Renal cortex interstitium (tissue), 11 donors: ENCODE measurements at regions not wholly inside any gene's neighbourhood (a gene's known extent, or its start where the extent isn't known, plus 50 kb on each side); places are given as distances from the start of the nearest gene placed in this dataset.

ENCODE experiments used
- DNase-seq, 11 donors: peaks; one replicate each; pipeline ENCODE4 v3.0.0-alpha.2; 2013; ENCODE audit warnings: low read depth in 9 of 11, low spot score in 4 of 11; ENCODE audit errors: extremely low read depth in 1 of 11

DNA sequence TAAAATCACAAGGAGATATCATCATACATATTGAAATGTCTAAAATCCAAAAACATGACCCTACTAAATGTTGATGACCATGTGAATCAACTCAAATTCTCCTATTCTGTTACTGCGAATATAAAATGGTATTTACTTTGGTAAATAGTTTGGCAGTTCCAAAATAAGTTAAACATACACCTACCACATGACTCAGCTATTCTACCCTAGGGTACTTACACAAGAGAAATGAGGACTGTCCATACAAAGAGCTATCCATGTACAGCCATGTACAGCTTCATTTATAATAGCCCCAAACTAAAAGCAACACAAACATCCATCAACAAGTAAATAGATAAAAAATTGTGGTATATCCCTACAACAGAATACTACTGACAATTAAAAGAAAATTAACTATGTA lies 346.1 kb upstream of the TENM4 start:
- DNase-seq: no peak

DNA sequence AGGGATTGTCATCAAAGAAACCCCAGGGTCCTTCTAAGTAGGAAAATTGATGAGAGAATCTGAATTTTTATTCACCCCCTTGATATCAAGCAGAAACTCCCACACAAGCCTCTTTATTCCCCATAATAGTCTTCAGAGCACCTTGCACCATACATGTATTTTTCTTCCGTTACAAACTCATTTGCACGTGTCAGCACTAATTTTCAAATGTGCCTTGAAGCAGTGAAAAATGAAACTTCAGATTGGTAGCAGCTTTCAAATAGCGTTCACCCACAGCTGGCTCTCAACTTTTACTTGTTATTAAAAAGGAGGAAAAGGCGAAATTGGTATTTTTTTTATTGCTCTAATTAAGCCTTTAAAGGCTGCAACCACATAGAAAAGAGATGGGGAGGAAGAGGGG lies 343.0 kb upstream of the TENM4 start:
- no peak for DNase-seq

DNA sequence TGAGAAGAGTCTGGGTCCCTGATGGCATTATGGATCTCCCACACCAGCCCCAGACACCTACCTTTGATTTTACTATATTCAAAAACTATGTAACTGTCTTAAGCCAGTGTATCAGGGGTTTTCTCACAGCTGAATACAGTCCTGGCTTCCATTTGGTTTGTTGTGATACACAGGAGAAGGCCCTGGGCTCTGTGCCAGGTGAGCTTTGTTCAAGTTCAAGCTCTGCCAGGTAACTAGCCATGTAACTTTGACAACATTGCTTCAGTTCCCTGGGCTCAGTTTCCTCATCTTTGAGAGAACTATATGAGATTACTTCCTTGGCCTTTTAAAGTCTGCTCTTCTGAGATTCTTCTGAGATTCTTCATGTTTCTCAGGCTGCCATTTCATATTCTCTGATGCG lies 327.5 kb upstream of the TENM4 start:
- DNase-seq: no peak

DNA sequence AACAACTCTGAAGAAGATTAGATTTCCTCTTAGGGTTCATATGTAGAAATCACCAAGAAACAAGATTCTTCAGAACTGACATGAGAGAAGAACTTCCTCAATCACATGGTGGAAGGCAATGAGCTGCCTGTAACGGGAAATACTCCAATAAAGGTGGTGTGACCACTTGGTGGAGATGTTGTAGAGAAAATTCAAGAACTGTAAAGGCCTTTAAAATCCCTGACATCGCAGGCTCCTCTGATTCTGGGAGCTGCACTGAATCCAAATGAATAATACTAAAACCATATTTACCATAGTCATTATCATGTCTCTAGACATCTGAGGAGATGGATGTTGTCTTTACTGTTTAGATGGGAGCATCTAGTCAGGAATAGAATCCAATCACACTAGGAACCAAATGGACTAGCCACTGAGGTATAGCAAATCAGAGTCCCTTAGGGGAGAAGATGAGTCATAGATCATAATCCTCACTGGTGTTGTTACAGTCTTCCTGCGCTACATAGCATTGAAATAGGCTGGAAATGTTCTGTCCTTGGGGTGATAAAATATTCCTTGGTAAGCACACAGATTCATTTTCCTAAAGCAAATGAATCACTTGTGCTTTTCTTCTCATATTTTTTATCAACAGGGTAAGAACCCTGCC lies 321.6 kb upstream of the TENM4 start:
- DNase-seq: peak in 8 of 11 donors; percentile 10 to 29 (median 20)

DNA sequence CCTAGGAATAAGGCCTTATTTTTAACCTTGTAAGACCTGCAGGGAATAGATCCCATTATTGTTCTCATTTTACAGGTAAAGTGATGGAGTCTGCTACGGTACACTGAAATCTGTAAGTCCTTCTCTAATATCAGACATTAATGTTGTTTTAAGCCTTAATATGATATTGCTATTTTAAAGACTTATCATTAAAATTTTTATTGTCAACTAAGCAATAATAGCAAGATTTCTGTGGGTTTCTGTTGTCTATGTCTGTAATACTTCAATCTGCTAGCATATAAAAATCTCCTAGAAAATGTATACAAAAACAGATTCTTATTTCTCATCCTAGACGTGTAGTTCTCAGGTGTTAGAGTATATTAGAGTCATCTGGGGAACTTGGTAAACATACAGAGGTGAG lies 317.5 kb upstream of the TENM4 start:
- DNase-seq: no peak

DNA sequence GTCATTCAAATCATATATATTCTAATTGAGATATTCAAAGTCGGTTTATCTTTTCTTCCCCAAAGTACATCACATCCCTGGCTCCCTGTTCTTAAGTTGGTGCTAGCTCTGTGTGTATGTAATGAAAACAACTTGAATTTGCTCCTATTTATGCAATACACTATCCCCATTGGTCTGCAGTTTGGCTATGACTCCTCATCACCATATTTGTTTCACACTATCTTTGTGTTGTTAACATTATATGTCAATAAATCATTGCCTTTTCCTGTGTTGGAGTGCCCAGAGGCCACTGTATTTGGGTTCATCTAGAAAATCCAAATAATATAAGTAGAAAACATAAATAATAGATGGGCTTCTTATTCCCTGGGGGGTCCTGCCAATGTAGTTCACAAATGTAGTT lies 306.6 kb upstream of the TENM4 start:
- DNase-seq: no peak

DNA sequence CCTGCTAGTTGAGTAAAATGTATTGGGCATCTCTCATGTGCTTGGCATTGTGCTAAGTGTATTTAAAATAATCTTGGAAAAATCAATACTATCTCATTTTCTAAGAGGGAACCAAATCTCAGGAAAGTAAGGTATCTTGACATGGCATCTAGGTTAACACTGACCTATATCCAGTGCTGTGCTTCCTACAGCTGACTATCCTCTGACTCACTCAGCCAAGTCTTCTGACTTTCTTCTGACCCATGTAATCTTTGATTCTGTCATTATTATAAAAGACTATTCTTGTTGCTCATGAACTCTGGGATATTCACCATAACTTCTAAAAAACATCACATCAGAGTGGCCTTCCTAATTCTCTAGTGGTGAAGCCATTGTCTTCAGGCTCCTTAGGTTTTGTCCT lies 304.1 kb upstream of the TENM4 start:
- DNase-seq: no peak

DNA sequence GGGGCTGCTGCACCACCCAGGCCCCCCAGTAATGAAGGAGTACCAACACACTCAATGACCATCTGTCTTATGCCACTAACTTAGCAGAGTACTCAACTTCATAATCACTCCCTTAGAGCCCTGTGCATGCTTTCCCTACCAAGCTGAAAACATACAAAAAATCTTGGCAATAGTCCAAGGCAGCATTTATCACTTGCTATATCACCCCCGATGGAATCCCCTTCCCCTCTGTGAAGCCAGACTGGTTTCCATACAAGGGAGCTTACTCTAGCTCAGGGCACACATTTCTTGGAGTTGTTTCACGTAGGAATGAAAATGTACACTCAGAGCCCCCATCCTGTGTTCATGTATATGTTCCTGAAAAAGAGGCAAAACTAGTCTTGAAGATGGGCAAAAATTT lies 301.3 kb upstream of the TENM4 start:
- DNase-seq: peak in 2 of 11 donors; percentile 4 to 8

DNA sequence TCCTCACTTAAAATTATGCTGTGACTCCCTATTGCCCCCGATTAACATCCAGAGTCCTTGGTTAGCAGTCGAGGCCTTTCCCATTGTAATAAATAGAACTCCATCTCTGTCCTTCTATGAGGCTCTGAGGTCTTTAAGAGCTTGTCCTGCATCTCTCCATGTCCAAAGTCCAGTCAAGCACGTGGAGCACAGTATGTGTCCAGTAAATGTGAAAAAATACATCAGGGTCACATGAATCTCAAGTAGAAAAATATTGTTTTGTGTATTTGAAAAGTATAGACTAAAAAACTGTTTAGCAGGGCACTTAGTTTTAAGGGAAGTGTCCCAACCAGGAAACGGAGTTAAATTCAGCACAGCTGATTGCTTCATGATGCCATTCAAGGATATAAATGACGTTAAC lies 298.8 kb upstream of the TENM4 start:
- no peak for DNase-seq

DNA sequence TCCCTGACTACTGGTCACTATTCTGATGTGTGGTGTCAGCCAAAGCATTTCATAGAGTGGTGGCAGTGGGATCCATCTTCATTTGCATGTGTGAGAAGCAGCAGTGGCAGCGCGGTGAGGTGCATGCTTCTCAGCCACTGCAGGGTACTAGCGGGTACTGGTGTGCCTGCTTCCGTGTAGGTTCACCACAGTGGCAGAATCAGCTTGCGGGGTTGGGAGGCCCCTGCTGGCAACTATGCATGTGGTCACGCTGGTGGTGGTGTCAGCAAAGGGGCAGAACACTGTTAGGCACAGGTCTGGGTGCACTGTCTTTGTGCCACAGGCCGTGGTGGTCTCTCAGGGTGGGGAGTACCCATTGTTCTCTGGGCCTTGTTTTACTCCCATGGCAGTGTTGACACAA lies 286.4 kb upstream of the TENM4 start:
- no peak for DNase-seq

DNA sequence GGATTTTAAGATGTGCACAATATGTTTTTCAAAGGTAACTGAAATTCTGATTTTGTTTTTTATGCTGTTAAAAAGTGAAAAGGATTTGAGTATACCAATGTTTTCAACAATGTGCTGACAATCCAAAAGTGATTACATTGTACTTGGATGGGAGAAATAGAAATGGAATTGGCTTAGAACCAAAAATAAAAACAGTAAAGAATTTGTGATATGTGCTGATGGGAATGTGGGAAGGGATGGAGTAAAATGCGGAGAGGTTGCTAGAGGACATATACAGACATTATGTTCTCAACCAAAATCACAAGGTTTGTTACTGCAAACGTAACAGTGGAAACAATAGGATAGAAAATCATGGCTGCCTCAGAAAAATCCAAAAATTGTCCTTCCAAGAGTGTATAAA lies 279.3 kb upstream of the TENM4 start:
- no peak for DNase-seq

DNA sequence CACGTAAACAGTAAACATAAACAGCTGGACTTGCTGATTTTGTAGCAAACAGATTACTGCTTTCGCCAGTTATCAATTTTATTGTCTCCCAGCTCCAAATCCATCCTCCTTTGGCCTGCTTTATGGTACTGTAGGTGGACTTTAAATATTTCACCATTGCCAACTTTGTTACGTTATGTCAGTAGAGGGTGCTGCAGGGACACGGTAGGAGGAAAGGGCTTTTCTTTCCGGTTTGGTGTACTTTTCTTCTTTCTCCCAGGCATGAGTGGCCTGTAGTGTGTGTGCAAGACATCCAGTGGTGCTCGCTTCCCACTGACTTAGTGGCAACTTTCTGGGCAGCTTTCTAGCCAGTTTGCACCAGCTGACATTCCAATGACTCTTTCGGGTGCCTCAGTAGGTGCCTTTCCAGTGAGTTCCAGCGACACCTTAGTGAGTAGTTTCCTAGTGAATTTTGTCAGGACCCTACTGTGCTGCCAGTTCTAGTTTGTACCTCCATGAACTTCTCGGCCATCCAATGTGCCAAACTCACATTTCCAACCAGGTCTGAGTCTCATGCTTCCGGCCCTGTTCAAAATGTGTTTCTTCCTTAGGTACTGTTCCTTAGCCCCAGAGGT lies 267.6 kb upstream of the TENM4 start:
- DNase-seq: peak in 2 of 11 donors; percentile 3 to 7

DNA sequence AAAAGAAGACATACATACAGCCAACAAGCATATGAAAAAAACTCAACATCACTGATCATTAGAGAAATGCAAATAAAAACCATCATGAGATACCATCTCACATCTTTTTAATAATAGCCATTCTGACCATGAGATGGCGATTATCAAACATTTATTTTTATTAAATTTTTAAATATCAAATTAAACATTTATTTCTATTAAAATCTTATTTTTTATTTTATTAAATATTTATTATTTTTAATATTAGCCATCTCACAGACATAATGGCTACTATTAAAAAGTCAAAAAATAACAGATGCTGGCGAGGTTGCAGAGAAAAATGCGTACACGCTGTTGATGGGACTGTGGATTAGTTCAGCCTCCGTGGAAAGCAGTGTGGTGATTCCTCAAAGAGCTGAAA lies 264.8 kb upstream of the TENM4 start:
- DNase-seq: no peak

DNA sequence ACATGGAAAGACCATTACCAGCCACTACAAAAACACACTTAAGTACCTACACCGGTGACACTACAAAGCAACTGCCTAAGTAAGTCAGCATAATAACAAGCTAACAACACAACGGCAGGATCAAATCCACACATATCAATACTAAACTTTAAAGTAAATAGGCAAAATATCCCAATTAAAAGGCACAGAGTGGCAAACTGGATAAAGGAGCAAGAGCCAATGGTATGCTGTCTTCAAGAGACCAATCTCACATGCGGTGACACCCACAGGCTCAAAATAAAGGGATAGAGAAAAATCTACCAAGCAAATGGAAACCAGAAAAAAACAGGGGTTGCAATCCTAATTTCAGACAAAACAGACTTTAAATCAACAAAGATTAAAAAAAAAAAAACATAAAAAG lies 261.5 kb upstream of the TENM4 start:
- no peak for DNase-seq

DNA sequence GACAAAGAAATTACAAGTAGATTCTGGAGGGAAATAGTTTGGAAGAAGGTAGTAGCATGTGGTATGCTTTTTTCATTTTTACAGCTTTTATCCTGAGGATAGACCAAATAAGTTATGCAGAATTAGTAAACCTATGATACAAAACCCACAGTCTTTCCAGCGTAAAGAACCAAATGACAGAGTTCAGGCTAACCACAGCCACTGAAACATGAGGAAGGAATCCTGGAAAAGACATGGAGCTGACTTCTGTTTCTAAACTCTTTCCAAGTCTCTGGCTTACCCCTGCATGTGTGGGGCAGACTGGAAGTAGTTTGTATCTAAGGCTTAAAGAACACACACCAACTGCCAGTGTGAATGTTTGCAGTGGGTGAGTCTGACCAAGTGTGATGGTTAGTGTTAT lies 258.4 kb upstream of the TENM4 start:
- DNase-seq: no peak

DNA sequence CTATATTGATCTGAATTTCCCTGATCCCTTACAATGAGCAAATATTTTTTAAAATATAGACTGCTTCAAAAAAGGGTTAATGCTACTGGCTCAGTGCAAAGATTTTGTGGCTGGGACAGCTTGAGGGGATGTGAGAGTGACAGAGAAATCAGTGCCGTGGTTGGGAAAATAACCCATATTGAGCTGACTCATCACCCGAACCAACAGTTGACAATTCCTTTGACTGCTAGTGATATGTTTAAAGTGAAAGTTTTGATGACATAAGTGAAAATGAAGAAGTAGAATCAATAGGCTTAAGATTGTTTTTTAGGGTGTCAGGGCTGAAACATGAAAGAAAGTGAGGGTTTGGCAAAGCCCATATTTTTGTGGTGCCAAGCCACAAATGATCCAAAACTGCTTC lies 257.1 kb upstream of the TENM4 start:
- no peak for DNase-seq

DNA sequence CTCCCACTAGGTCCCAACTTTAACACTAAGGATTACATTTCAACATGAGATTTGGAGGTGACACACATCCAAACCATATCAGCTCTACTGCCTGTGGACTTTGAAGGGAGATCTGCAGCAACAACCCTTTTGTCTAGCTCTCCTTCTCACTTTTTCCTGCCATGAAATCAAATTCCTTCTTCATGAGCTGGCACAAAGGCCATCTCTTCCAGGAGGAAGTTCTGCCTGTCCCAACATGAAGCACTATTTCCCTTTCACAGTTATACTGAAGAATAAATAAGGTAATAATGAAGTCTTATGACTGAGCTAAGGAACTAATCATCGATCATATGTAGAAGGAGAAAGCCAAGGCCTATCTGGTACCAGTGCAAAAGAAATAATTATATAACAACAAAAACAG lies 253.5 kb upstream of the TENM4 start:
- DNase-seq: no peak

DNA sequence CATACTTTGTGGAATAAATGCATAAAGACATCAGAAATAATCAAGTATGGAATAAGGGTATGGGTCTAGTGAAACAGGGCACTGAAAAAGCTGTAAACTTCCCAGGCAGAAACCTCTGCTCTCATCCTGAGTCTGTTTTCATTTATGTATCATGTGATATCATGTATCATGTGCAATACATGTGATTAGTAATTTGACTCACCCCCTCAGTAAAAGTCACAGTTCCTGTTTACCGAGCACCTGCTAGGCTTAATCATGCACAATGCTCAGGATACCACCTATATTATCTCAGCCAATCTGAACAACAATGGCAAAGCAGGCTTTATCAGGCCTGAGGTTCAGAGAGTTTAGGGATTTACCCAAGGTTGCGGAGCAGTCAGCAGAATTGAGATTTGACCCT lies 250.6 kb upstream of the TENM4 start:
- no peak for DNase-seq

DNA sequence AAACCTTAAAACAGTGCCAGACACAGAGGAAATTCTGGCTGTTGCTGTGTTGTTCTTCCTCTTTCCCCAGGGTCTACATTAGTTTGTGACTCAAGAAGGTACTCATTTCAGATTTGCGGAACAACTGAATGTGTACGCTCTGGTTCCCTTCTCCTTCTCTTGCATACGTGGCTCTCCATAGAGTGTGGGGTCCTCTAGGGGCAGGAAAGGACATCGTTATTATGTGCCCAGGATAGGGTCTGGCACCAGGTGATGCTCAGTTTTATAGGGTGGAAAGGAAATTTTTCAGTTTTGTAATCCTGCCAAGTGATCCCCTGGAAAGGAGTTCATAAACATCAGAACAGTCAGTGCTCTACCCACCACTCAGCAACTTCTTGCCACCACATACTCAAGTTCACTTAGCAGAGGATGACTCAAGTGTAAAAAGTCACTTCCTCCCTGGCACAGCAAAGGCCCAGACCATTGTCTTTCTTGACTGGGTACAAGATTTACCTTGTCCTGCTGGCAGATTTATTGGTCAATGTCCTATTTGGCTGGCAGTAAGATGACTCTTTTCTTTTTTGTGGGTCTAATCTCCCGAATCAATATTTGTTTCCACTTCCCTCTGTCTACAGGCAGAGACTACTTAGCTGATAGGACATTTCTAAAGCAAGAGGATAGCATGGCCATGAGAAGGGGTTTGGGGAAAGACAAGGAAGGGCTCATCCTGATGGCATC lies 246.0 kb upstream of the TENM4 start:
- no peak for DNase-seq

DNA sequence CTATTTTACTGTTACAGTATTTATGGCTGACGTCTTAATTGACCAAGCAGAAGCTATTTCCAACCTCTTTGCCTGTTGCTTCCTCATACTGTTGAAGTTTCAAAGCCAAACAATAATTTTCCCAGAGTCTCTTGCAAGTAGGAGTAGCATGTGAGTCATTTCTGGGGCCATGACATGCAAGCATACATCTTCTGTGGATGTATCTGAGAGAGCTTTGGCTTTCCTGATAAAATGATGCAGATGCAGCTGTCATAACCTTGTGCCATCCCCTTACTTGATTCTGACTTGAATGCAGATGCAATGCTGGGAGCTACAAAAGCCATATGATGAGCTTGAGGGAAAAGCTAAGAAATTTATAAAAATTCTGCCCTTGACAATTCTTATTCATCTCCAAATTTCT lies 243.1 kb upstream of the TENM4 start:
- no peak for DNase-seq
